Mucosa of descending colon (tissue), 3 donors: ENCODE measurements at regions not wholly inside any gene's neighbourhood (a gene's known extent, or its start where the extent isn't known, plus 50 kb on each side); places are given as distances from the start of the nearest gene placed in this dataset.

ENCODE experiments used
- ATAC-seq: fragments of 200-7000 bp; cut with Tn5 transposase; one replicate; pipeline ENCODE4 v1.9.1; 2020; ENCODE audit warnings: mild to moderate bottlenecking, moderate library complexity
- DNase-seq, 3 donors: peaks; one replicate each; pipeline ENCODE4 v3.0.0-alpha.2; 2020
- H3K36me3 ChIP-seq: fragments of 200-600 bp; one replicate; pipeline ENCODE4 v1.8.0; 2021; ENCODE audit warnings: low read depth, mild to moderate bottlenecking
- H3K4me1 ChIP-seq: fragments of 200-600 bp; one replicate; pipeline ENCODE4 v1.8.0; 2021; ENCODE audit warnings: low read depth, mild to moderate bottlenecking
- H3K4me3 ChIP-seq: fragments of 200-600 bp; one replicate; pipeline ENCODE4 v1.8.0; 2021; ENCODE audit warnings: mild to moderate bottlenecking
- H3K9me3 ChIP-seq: fragments of 200-600 bp; one replicate; pipeline ENCODE4 v1.8.0; 2021; ENCODE audit warnings: mild to moderate bottlenecking
- intact Hi-C, 2 donors: fragments of 100-400 bp; cut with DNase I in 1 of 2; cut with micrococcal nuclease in 1 of 2; formaldehyde crosslinking; loops; one replicate each; pipeline versions ENCODE4 v1.11.0 to v1.11.1; 2022; cut with DNase I, micrococcal nuclease
- TF ChIP-seq, protein P1 (sequence below): fragments of 200-600 bp; IDR thresholded peaks from one replicate; pipeline ENCODE4 v1.8.0; 2022; ENCODE audit warnings: antibody characterized with exemption, mild to moderate bottlenecking
- donor health status: DM: no; HTN: no; CAD: no; lungs with moderate emphysema.
- donor health status: DM: no; HTN: no; CAD: no.
- donor health status: DM: no; HTN: yes; CAD: no.

DNA sequence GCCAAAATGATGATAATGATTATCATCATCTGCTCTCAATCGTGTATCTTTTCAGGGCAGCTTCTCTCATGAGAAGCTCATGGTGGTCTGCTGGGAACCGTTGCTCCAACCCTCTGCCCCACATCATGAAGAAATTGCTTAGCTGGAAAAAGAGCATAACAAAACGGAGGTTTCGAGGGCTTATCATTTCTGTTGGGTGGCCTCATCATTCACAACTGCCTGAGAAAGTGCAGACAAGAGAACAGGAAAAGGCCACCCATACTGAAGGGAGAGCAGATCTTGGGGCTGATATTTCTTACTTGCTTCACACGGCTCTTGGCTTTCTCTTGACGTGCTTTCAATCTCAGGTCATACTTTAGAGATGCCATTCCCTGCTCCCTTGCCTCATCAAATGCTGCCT lies 471.6 kb downstream of the CD83 start:
- Histone ChIP-seq H3K36me3 (no peaks in the 10 kb centered on the region), H3K4me1 (no peaks in the 10 kb centered on the region), H3K4me3 (no peak overlapping the region), H3K9me3 (no peaks in the 10 kb centered on the region)
- TF ChIP-seq, protein P1, sequence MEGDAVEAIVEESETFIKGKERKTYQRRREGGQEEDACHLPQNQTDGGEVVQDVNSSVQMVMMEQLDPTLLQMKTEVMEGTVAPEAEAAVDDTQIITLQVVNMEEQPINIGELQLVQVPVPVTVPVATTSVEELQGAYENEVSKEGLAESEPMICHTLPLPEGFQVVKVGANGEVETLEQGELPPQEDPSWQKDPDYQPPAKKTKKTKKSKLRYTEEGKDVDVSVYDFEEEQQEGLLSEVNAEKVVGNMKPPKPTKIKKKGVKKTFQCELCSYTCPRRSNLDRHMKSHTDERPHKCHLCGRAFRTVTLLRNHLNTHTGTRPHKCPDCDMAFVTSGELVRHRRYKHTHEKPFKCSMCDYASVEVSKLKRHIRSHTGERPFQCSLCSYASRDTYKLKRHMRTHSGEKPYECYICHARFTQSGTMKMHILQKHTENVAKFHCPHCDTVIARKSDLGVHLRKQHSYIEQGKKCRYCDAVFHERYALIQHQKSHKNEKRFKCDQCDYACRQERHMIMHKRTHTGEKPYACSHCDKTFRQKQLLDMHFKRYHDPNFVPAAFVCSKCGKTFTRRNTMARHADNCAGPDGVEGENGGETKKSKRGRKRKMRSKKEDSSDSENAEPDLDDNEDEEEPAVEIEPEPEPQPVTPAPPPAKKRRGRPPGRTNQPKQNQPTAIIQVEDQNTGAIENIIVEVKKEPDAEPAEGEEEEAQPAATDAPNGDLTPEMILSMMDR: no peak
- intact Hi-C loops: no loop called here
- no peak for DNase-seq
- no peak for ATAC-seq

DNA sequence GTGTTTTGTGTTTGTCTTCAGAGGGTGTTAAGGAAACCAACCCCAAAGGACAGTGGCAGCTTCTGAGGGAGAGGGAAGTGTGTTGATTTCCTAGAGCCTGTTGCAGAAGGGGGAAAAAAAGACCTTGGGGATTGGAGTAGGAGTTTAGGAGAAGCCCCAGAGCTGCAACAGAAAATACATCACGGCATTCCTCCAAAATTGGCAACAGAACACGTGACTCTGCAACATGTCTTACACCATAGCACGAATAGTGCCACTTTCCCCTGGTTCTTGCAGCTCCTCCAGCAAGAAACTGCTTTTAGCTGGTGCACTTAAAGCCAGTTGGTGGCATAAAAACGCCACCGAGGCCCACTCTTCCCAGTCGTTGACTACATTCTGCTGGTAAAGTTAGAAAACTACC lies 473.0 kb downstream of the CD83 start:
- Histone ChIP-seq H3K9me3 (no peaks in the 10 kb centered on the region), H3K4me1 (no peaks in the 10 kb centered on the region), H3K36me3 (no peaks in the 10 kb centered on the region), H3K4me3 (no peak overlapping the region)
- intact Hi-C loops: no loop called here
- no peak for DNase-seq
- TF ChIP-seq, protein P1: no peak
- ATAC-seq: no peak

DNA sequence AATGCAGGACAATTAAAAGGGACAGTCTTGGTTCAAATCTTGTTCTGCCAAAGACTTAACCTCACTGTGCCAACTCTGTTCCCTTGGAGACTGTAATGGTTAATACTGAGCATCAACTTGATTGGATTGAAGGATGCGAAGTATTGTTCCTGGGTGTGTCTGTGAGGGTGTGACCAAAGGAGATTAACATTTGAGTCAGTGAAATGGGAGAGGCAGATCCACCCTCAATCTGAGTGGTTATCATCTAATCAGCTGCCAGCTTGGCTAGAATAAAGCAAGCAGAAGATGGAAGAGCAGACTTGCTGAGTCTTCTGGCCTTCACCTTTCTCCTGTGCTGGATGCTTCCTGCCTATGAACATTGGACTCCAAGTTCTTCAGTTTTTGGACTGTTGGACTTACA lies 474.4 kb downstream of the CD83 start:
- intact Hi-C loops: no loop called here
- no peak for DNase-seq
- TF ChIP-seq, protein P1: no peak
- ATAC-seq: no peak
- Histone ChIP-seq H3K4me1 (no peaks in the 10 kb centered on the region), H3K4me3 (no peak overlapping the region), H3K9me3 (no peaks in the 10 kb centered on the region), H3K36me3 (no peaks in the 10 kb centered on the region)

DNA sequence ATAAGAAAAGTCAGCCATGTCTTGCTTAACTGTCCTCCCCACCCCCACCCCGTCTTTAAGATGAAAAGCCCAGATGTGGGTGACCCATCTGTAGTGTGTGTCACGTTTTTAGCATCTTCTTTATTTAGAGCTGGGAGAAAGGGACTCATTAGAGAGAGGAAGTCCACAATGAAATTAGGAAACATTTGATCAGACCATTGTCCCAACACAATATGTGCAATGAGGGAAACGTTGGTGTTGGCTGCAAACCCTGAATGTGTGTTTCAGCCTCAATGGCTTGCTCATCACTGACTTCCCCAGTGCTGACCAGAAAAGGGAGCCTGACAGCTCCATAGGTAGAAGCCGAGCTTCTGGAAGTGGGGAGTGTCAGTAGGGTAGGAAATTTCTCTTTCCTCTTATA lies 475.7 kb downstream of the CD83 start:
- DNase-seq: no peak
- TF ChIP-seq, protein P1: no peak
- intact Hi-C loops: no loop called here
- no peaks in the 10 kb centered on the region for H3K36me3 ChIP-seq
- no peak overlapping the region for H3K4me3 ChIP-seq
- H3K9me3 ChIP-seq: no peaks in the 10 kb centered on the region
- no peaks in the 10 kb centered on the region for H3K4me1 ChIP-seq
- ATAC-seq: no peak

DNA sequence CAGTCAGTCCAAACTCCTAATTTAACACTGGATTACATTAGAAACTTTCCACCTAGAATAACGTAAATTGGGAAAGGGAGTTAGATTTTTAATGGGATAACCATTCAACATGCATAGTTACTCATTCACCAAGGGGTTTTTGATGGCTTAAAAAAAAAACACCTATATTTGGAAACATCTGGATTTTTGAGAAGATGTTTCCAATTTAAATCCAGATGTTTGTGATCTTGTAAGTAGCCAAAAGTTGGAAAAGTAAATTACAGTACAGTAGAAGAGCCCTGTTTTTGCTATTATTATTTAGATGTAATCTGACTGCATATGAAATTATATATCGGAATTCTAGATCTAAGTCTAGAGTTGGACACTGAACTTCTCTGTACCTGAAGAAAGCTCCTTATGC lies 478.2 kb downstream of the CD83 start:
- no peak for DNase-seq
- no peak for ATAC-seq
- no peaks in the 10 kb centered on the region for H3K4me1 ChIP-seq
- H3K36me3 ChIP-seq: no peaks in the 10 kb centered on the region
- H3K4me3 ChIP-seq: no peak overlapping the region
- TF ChIP-seq, protein P1: no peak
- intact Hi-C loops: no loop called here
- H3K9me3 ChIP-seq: no peaks in the 10 kb centered on the region

DNA sequence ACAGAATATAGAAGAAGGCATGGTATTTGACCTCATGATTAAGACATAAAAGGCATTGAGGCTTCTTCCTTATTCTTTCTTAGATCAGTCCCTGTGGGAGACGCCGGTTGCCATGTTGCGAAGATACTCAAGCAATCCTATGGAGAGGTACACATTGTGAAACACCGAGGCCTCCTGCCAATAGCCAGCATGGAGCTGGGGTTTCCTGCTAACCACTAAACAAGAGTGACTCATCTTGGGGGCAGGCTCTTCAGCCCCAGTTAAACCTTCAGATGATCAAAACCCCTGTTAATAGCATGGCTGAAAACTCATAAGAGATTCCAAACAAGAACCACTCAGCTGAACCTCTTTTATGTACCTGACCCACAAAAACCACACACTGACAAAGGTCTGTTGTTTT lies 478.8 kb downstream of the CD83 start:
- H3K4me3 ChIP-seq: no peak overlapping the region
- TF ChIP-seq, protein P1: no peak
- no peaks in the 10 kb centered on the region for H3K36me3 ChIP-seq
- no peaks in the 10 kb centered on the region for H3K9me3 ChIP-seq
- no peak for DNase-seq
- intact Hi-C loops: no loop called here
- no peak for ATAC-seq
- no peaks in the 10 kb centered on the region for H3K4me1 ChIP-seq
